Keratinocyte (primary cell): ENCODE measurements at regions not wholly inside any gene's neighbourhood (a gene's known extent, or its start where the extent isn't known, plus 50 kb on each side); places are given as distances from the start of the nearest gene placed in this dataset.

Experiments
- EZH2 ChIP-seq: IDR thresholded peaks from one replicate; pipeline ENCODE4 v1.6.1; 2012; ENCODE audit warnings: inconsistent platforms, mild to moderate bottlenecking, low read length, moderate library complexity
- TF ChIP-seq, protein P1 (sequence below), 3 experiments: IDR thresholded peaks in 1 of 3; conservative IDR thresholded peaks in 1 of 3; optimal IDR thresholded peaks in 1 of 3; 2 replicates in 2 of 3; 3 replicates in 1 of 3; pipeline versions ENCODE3 to v1.5.1; 2011; ENCODE audit warnings: low read length in 3 of 3, mild to moderate bottlenecking in 3 of 3, moderate library complexity in 2 of 3, control low read depth in 1 of 3, inconsistent platforms in 1 of 3; ENCODE audit not compliant: insufficient read depth in 2 of 3; ENCODE audit errors: extremely low read depth in 1 of 3

DNA sequence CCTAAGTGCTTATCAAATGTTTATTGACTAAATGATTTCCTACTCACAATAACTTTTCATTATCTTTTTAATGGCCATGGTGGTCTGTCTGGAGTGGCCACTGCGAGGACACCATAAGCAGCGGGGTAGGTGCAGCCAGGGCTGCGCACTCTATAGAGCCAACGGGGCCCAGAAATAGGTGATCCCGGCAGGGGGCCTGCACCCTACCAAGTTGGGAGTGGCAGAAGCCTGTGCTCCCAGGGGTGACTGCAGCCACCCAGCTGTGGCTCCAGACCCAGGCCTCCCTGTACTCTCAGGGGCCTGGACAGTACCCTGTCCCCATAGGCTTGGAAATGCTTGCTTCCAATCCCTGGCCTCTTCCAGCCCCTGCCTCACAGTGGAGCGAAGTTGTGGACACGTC, 426.4 kb upstream of the FAT3 start:
- TF ChIP-seq, protein P1, sequence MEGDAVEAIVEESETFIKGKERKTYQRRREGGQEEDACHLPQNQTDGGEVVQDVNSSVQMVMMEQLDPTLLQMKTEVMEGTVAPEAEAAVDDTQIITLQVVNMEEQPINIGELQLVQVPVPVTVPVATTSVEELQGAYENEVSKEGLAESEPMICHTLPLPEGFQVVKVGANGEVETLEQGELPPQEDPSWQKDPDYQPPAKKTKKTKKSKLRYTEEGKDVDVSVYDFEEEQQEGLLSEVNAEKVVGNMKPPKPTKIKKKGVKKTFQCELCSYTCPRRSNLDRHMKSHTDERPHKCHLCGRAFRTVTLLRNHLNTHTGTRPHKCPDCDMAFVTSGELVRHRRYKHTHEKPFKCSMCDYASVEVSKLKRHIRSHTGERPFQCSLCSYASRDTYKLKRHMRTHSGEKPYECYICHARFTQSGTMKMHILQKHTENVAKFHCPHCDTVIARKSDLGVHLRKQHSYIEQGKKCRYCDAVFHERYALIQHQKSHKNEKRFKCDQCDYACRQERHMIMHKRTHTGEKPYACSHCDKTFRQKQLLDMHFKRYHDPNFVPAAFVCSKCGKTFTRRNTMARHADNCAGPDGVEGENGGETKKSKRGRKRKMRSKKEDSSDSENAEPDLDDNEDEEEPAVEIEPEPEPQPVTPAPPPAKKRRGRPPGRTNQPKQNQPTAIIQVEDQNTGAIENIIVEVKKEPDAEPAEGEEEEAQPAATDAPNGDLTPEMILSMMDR (optimal IDR thresholded peaks at IDR 0.05 in 1 of 3, IDR thresholded peaks at IDR 0.05 in 1 of 3, conservative IDR thresholded peaks at IDR 0.05 in 1 of 3; ENCODE audit: extremely low read depth in 1 of 3, insufficient read depth in 2 of 3, low read length in 3 of 3) = no peak
- no peak for TF ChIP-seq EZH2
